ENCODE measurements at regions not wholly inside any gene's neighbourhood (a gene's known extent, or its start where the extent isn't known, plus 50 kb on each side); places are given as distances from the start of the nearest gene placed in this dataset.
"Not testable (repeated sequence)": the region's sequence is repeated elsewhere in the genome, so short reads cannot be mapped to it uniquely, and the experiment has no call there.

- no peak overlapping the region for H3K4me3 ChIP-seq (ENCODE audit: low read depth, low read length, poor library complexity, severe bottlenecking)
- H3K9me2 ChIP-seq (ENCODE audit: insufficient read depth, low read length) = no peaks in the 10 kb centered on the region
- no peaks in the 10 kb centered on the region for H3K4me1 ChIP-seq (ENCODE audit: insufficient read depth, low read length, poor library complexity, severe bottlenecking)
- ChIA-PET POLR2A (no interaction called here), CTCF (ENCODE audit: unreplicated experiment) (no interaction called here)
- H3K36me3 ChIP-seq (ENCODE audit: insufficient read depth, low read length) = no peaks in the 10 kb centered on the region
- no peaks in the 10 kb centered on the region for H3K9me3 ChIP-seq (ENCODE audit: low read length)
- intact Hi-C loops (cut with micrococcal nuclease; ENCODE audit: unreplicated experiment) = no loop called here
- DNase-seq (ENCODE audit: low spot score) = no peak
- H2AFZ ChIP-seq (ENCODE audit: low read length) = no peak overlapping the region
- H3K79me2 ChIP-seq (ENCODE audit: insufficient read depth, low read depth, low read length) = no peaks in the 10 kb centered on the region
- H3K4me2 ChIP-seq (ENCODE audit: low read length) = no peak overlapping the region
- H4K20me1 ChIP-seq (ENCODE audit: insufficient read depth, low read length) = no peaks in the 10 kb centered on the region
- TF ChIP-seq CTCF (conservative IDR thresholded peaks at IDR 0.05; ENCODE audit: low read length) (no peak), EZH2phosphoT487 (IDR thresholded peaks at IDR 0.05; ENCODE audit: borderline replicate concordance, low read depth, low read length) (no peak)
- no peak overlapping the region for H3K27ac ChIP-seq (ENCODE audit: low read depth, low read length, poor library complexity, severe bottlenecking)
- BruUV-seq (replicated peaks) = no TSS peak
Observed at GRCh38 chr16:5166486-5166885, 68.9 kb upstream of the EEF2KMT start.

GRCh38 chr16:5165429-5165828 lies 67.8 kb upstream of the EEF2KMT start:
- DNase-seq (ENCODE audit: low spot score); H3K4me2 ChIP-seq (ENCODE audit: low read length); H4K20me1 ChIP-seq (ENCODE audit: insufficient read depth, low read length); H3K79me2 ChIP-seq (ENCODE audit: insufficient read depth, low read depth, low read length); CTCF ChIA-PET (ENCODE audit: unreplicated experiment); H3K4me3 ChIP-seq (ENCODE audit: low read depth, low read length, poor library complexity, severe bottlenecking); H3K4me1 ChIP-seq (ENCODE audit: insufficient read depth, low read length, poor library complexity, severe bottlenecking); H3K36me3 ChIP-seq (ENCODE audit: insufficient read depth, low read length); POLR2A ChIA-PET; H3K9me2 ChIP-seq (ENCODE audit: insufficient read depth, low read length); intact Hi-C loops (cut with micrococcal nuclease; ENCODE audit: unreplicated experiment); H2AFZ ChIP-seq (ENCODE audit: low read length); H3K27ac ChIP-seq (ENCODE audit: low read depth, low read length, poor library complexity, severe bottlenecking); H3K9me3 ChIP-seq (ENCODE audit: low read length); BruUV-seq (replicated peaks): not testable (repeated sequence)

GRCh38 chr16:5162801-5163200 lies 65.2 kb upstream of the EEF2KMT start:
- CTCF ChIA-PET (ENCODE audit: unreplicated experiment); H3K4me3 ChIP-seq (ENCODE audit: low read depth, low read length, poor library complexity, severe bottlenecking); BruUV-seq (replicated peaks); H3K9me2 ChIP-seq (ENCODE audit: insufficient read depth, low read length); H3K4me2 ChIP-seq (ENCODE audit: low read length); H3K36me3 ChIP-seq (ENCODE audit: insufficient read depth, low read length); H3K79me2 ChIP-seq (ENCODE audit: insufficient read depth, low read depth, low read length); DNase-seq (ENCODE audit: low spot score); H4K20me1 ChIP-seq (ENCODE audit: insufficient read depth, low read length); H3K4me1 ChIP-seq (ENCODE audit: insufficient read depth, low read length, poor library complexity, severe bottlenecking); H3K27ac ChIP-seq (ENCODE audit: low read depth, low read length, poor library complexity, severe bottlenecking); POLR2A ChIA-PET; H2AFZ ChIP-seq (ENCODE audit: low read length); H3K9me3 ChIP-seq (ENCODE audit: low read length); intact Hi-C loops (cut with micrococcal nuclease; ENCODE audit: unreplicated experiment): not testable (repeated sequence)

GRCh38 chr16:5161888-5162287 lies 64.3 kb upstream of the EEF2KMT start:
- H3K36me3 ChIP-seq (ENCODE audit: insufficient read depth, low read length); CTCF ChIA-PET (ENCODE audit: unreplicated experiment); intact Hi-C loops (cut with micrococcal nuclease; ENCODE audit: unreplicated experiment); H3K4me3 ChIP-seq (ENCODE audit: low read depth, low read length, poor library complexity, severe bottlenecking); H4K20me1 ChIP-seq (ENCODE audit: insufficient read depth, low read length); H3K79me2 ChIP-seq (ENCODE audit: insufficient read depth, low read depth, low read length); H3K9me3 ChIP-seq (ENCODE audit: low read length); H3K4me2 ChIP-seq (ENCODE audit: low read length); H3K27ac ChIP-seq (ENCODE audit: low read depth, low read length, poor library complexity, severe bottlenecking); H3K9me2 ChIP-seq (ENCODE audit: insufficient read depth, low read length); DNase-seq (ENCODE audit: low spot score); BruUV-seq (replicated peaks); POLR2A ChIA-PET; H2AFZ ChIP-seq (ENCODE audit: low read length); H3K4me1 ChIP-seq (ENCODE audit: insufficient read depth, low read length, poor library complexity, severe bottlenecking): not testable (repeated sequence)

GRCh38 chr16:5160010-5160409 lies 62.4 kb upstream of the EEF2KMT start:
- H2AFZ ChIP-seq (ENCODE audit: low read length); BruUV-seq (replicated peaks); H3K36me3 ChIP-seq (ENCODE audit: insufficient read depth, low read length); CTCF ChIA-PET (ENCODE audit: unreplicated experiment); H3K4me2 ChIP-seq (ENCODE audit: low read length); H3K79me2 ChIP-seq (ENCODE audit: insufficient read depth, low read depth, low read length); H3K4me1 ChIP-seq (ENCODE audit: insufficient read depth, low read length, poor library complexity, severe bottlenecking); H3K4me3 ChIP-seq (ENCODE audit: low read depth, low read length, poor library complexity, severe bottlenecking); H3K27ac ChIP-seq (ENCODE audit: low read depth, low read length, poor library complexity, severe bottlenecking); DNase-seq (ENCODE audit: low spot score); H3K9me2 ChIP-seq (ENCODE audit: insufficient read depth, low read length); H3K9me3 ChIP-seq (ENCODE audit: low read length); intact Hi-C loops (cut with micrococcal nuclease; ENCODE audit: unreplicated experiment); H4K20me1 ChIP-seq (ENCODE audit: insufficient read depth, low read length): not testable (repeated sequence)
- POLR2A ChIA-PET = interaction anchor here (0.7 kb wide), 1 partner anchor 31 kb away, joined by 5 read pairs; no protein-coding TSS in a partner anchor

- H4K20me1 ChIP-seq (ENCODE audit: insufficient read depth, low read length); H3K4me3 ChIP-seq (ENCODE audit: low read depth, low read length, poor library complexity, severe bottlenecking); H3K9me3 ChIP-seq (ENCODE audit: low read length); POLR2A ChIA-PET; DNase-seq (ENCODE audit: low spot score); H2AFZ ChIP-seq (ENCODE audit: low read length); H3K9me2 ChIP-seq (ENCODE audit: insufficient read depth, low read length); H3K79me2 ChIP-seq (ENCODE audit: insufficient read depth, low read depth, low read length); CTCF ChIA-PET (ENCODE audit: unreplicated experiment); H3K36me3 ChIP-seq (ENCODE audit: insufficient read depth, low read length); H3K4me1 ChIP-seq (ENCODE audit: insufficient read depth, low read length, poor library complexity, severe bottlenecking); H3K27ac ChIP-seq (ENCODE audit: low read depth, low read length, poor library complexity, severe bottlenecking); H3K4me2 ChIP-seq (ENCODE audit: low read length); intact Hi-C loops (cut with micrococcal nuclease; ENCODE audit: unreplicated experiment); BruUV-seq (replicated peaks): not testable (repeated sequence)
Observed at GRCh38 chr16:5159537-5159936, 61.9 kb upstream of the EEF2KMT start.
